Thymus (tissue), 11 donors: ENCODE measurements at regions not wholly inside any gene's neighbourhood (a gene's known extent, or its start where the extent isn't known, plus 50 kb on each side); places are given as distances from the start of the nearest gene placed in this dataset.

Experiments used
- DNase-seq, 9 donors: peaks; one replicate each; pipeline ENCODE4 v3.0.0-alpha.2; 2013; ENCODE audit warnings: low spot score in 9 of 9, low read depth in 6 of 9, missing footprints in 1 of 9
- H3K27ac ChIP-seq, 2 donors: one replicate each; pipeline ENCODE4 v1.5.1; 2013; ENCODE audit warnings: control low read depth in 1 of 2, low read depth in 1 of 2, low read length in 1 of 2, mild to moderate bottlenecking in 1 of 2, moderate library complexity in 1 of 2
- H3K27me3 ChIP-seq, 2 donors: one replicate each; pipeline ENCODE4 v1.5.1; 2013; ENCODE audit warnings: low read length in 1 of 2; ENCODE audit not compliant: control insufficient read depth in 2 of 2, insufficient read depth in 1 of 2
- H3K36me3 ChIP-seq, 2 donors: one replicate each; pipeline ENCODE4 v1.5.1; 2013; ENCODE audit warnings: low read length in 1 of 2, mild to moderate bottlenecking in 1 of 2, moderate library complexity in 1 of 2; ENCODE audit not compliant: control insufficient read depth in 2 of 2, insufficient read depth in 2 of 2
- H3K4me1 ChIP-seq, 2 donors: one replicate each; pipeline ENCODE4 v1.5.1; 2013; ENCODE audit warnings: low read length in 2 of 2; ENCODE audit not compliant: control insufficient read depth in 2 of 2, insufficient read depth in 2 of 2
- H3K4me3 ChIP-seq, 2 donors: one replicate each; pipeline ENCODE4 v1.5.1; 2013; ENCODE audit warnings: low read length in 2 of 2, control low read depth in 1 of 2, mild to moderate bottlenecking in 1 of 2
- H3K9me3 ChIP-seq, 2 donors: one replicate each; pipeline ENCODE4 v1.5.1; 2013; ENCODE audit warnings: low read length in 1 of 2, mild to moderate bottlenecking in 1 of 2; ENCODE audit not compliant: control insufficient read depth in 2 of 2, insufficient read depth in 1 of 2
- WGBS: extraction: QIAGEN DNeasy Blood & Tissue Kit; methylation state at CpG from one replicate; pipeline ENCODE4 v1.1.7; 2013; 5-methylcytosine and 5-hydroxymethylcytosine counted together
- donor health status: healthy.

DNA sequence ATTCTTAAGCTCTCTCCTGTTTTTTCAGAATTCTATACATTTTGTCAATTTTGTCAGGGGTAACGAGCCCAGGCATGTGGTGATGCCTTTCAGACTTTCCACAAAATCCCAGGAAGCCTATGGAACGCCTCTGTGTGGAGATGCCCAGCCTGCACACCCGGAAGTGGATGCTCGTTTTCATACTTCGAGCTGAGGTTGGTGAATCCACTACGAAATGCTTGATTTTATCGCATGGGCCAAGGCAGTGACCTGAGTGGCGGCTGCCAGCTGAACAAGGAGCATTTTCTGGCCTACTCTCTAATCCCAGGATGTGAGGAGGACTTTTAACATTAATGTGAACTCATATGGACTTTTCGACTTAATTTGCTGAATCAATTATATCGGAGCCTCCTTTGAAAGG lies 426.7 kb upstream of the B3GAT1 start:
- Histone ChIP-seq H3K9me3 (peaks cover 0 to 1% of the 10 kb centered on the region in 2 donors), H3K27ac (no peak overlapping the region), H3K4me3 (no peak overlapping the region), H3K4me1 (no peaks in the 10 kb centered on the region), H3K27me3 (no peaks in the 10 kb centered on the region), H3K36me3 (no peaks in the 10 kb centered on the region)
- 89% methylated on average over 10 of the region's 10 CpGs for WGBS
- no peak for DNase-seq

DNA sequence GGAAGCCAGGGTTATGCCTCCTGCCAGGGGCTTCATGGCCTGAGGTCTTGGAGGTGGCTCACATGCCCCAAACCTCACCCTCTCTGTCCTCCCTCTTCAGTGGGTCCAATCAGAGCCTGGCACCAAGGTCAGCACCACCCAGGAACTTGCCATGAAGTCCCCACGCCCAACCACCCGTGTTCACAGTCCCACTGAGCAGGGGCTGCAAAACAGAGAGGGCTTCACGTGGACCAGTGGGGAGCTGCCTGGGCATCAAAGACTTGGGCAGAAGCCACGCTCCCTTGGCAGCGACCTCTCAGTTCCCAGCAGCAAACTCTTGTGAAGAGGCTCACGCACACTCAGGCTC lies 425.8 kb upstream of the B3GAT1 start:
- Histone ChIP-seq H3K9me3 (peaks cover 0 to 1% of the 10 kb centered on the region in 2 donors), H3K4me1 (no peaks in the 10 kb centered on the region), H3K4me3 (no peak overlapping the region), H3K27me3 (no peaks in the 10 kb centered on the region), H3K36me3 (no peaks in the 10 kb centered on the region), H3K27ac (no peak overlapping the region)
- no peak for DNase-seq
- 90% methylated on average over 6 of the region's 6 CpGs for WGBS

DNA sequence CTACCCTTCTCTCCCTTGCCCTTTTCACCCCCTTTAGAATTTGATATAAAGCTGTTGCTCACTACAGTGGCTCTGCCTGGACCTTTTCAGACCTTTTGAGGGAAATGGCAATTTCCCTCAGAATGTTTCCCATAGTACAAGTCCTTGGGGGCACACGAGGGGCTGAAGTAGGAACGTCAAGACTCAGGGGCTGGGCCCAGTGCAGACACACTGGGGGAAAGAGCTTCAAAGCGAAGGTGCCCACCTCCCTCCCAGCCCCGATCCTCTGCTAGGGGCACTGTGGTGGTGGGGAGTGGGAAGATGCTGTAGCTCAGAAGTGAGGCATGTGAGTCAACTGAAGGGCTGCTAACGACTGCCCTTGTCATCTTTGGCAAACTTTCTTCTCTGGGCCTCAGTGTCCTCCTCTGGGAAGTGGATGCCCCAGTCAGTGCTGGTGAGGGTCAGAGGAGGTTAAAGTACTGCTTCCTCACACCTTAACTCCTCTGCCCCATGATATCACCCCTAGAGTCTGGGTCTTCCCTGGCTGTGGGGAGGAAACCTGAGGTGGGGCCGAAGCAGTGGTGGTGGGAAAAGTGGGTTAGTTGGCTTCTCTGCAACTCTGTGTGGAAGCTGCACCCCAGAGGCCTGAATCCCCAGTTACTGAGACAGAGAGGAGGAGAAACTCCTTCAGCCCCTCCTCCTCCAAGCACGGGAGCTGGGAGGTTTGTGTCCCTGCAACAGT lies 425.3 kb upstream of the B3GAT1 start:
- H3K4me1 ChIP-seq = no peaks in the 10 kb centered on the region
- H3K4me3 ChIP-seq = no peak overlapping the region
- no peak overlapping the region for H3K27ac ChIP-seq
- H3K27me3 ChIP-seq = no peaks in the 10 kb centered on the region
- 91% methylated on average over 7 of the region's 7 CpGs for WGBS
- peaks cover 0 to 1% of the 10 kb centered on the region in 2 donors for H3K9me3 ChIP-seq
- H3K36me3 ChIP-seq = no peaks in the 10 kb centered on the region
- no peak for DNase-seq

DNA sequence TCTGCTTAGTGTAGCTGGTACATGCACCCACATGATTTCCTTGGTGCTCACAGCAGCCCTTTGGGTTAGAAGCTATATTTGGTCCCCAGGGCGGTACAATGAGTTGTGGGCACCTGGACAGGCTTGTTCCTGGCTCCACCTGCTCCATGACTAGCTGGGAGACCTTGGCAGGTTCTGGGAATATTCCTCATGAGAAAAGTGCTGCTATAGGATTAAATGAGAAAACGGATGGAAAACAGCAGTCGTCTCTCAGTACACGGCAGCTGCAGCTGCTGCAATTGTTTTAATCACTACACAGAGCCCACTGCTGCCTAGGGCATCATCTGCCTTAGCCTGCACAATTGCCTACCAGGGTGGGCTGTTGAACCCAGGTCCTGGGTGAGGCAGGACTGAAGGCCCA lies 424.5 kb upstream of the B3GAT1 start:
- Histone ChIP-seq H3K27me3 (no peaks in the 10 kb centered on the region), H3K27ac (no peak overlapping the region), H3K4me1 (no peaks in the 10 kb centered on the region), H3K36me3 (no peaks in the 10 kb centered on the region), H3K4me3 (no peak overlapping the region), H3K9me3 (peaks cover 0 to 1% of the 10 kb centered on the region in 2 donors)
- no peak for DNase-seq
- WGBS = 80% methylated on average over 4 of the region's 4 CpGs

DNA sequence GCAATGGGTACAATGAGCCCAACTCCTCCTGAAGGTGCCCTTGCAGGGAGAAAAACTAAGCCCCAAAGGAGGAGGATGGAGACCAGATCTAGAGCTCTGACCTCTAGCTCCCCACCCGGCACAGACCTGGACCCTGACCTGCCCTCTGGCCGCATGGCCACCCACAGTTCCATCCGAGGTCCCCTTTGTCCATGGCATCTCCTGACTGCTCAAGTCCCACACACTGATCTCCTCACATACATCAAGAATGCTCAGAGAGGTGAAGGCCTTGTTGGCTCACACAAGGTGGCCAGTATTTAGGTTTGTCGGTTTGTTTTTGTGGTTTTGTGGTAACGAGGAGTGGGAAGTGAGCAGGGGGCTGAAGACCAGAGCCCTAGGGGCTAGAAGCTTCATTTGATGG lies 423.5 kb upstream of the B3GAT1 start:
- Histone ChIP-seq H3K27me3 (no peaks in the 10 kb centered on the region), H3K4me3 (no peak overlapping the region), H3K9me3 (no peaks in the 10 kb centered on the region), H3K27ac (no peak overlapping the region), H3K36me3 (no peaks in the 10 kb centered on the region), H3K4me1 (no peaks in the 10 kb centered on the region)
- no peak for DNase-seq
- 68% methylated on average over 5 of the region's 5 CpGs for WGBS

DNA sequence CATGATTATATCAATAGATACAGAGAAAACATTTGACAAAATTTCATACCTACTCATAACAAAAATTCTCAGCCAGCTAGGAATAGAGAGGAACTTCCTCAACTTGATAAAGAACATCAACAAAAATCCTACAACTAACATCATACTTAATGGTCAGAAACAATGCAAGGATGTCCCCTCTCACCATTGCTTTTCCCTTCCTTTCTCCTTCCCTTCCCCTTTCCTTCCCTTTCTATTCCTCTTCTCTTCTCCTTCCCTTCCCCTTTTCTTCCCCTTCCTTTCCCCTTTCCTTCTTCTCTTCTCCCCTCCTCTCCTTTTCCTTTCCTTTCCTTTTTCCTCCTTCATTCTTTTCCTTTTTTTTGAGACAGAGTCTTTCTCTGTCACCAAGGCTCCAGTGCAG lies 418.3 kb upstream of the B3GAT1 start:
- no peak overlapping the region for H3K27ac ChIP-seq
- no peak overlapping the region for H3K4me3 ChIP-seq
- no peak for DNase-seq
- no peaks in the 10 kb centered on the region for H3K36me3 ChIP-seq
- no peaks in the 10 kb centered on the region for H3K27me3 ChIP-seq
- no peaks in the 10 kb centered on the region for H3K9me3 ChIP-seq
- H3K4me1 ChIP-seq = no peaks in the 10 kb centered on the region

DNA sequence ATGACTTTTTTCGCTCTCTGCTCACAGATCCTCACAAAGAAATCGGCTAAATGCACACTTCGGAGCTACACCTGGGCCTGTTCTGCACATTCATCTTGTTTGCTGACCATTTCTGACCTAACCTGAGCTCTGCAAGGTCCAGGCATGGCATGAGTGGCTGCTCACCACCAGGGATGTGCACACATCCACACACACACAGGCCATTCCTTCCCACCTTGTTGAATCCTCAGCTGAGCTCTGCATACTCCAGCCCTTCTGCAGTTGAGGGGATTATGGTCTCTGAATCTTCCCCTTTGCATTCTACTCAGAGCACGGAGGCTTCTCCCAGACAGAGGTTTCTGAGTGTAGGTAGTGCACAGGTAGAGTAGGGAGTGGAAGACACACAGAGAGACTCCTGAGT lies 411.9 kb upstream of the B3GAT1 start:
- 92% methylated on average over 4 of the region's 4 CpGs for WGBS
- Histone ChIP-seq H3K9me3 (no peaks in the 10 kb centered on the region), H3K4me1 (no peaks in the 10 kb centered on the region), H3K27ac (no peak overlapping the region), H3K4me3 (no peak overlapping the region), H3K36me3 (no peaks in the 10 kb centered on the region), H3K27me3 (no peaks in the 10 kb centered on the region)
- DNase-seq = no peak

DNA sequence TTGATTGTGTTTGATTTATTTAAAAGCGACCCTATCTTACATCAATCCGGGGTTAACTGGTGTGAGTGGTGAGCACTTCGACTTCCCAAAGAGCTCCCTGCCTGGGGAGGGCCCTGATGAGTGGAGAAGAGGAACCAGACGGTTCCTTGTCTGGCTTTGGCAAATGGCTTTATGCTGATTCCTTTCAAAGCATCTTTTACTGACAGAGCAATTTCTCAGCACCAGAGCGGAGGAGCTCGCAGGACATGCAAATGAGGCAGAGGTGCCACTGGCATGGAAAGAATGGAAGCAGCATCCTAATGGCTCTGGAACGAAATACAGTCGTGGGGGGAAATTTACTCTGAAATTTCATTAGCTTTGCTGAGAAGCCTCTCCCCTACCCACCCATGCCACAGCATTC lies 410.9 kb upstream of the B3GAT1 start:
- Histone ChIP-seq H3K4me3 (no peak overlapping the region), H3K9me3 (no peaks in the 10 kb centered on the region), H3K4me1 (no peaks in the 10 kb centered on the region), H3K36me3 (no peaks in the 10 kb centered on the region), H3K27me3 (no peaks in the 10 kb centered on the region), H3K27ac (no peak overlapping the region)
- no peak for DNase-seq
- 60% methylated on average over 8 of the region's 8 CpGs for WGBS

DNA sequence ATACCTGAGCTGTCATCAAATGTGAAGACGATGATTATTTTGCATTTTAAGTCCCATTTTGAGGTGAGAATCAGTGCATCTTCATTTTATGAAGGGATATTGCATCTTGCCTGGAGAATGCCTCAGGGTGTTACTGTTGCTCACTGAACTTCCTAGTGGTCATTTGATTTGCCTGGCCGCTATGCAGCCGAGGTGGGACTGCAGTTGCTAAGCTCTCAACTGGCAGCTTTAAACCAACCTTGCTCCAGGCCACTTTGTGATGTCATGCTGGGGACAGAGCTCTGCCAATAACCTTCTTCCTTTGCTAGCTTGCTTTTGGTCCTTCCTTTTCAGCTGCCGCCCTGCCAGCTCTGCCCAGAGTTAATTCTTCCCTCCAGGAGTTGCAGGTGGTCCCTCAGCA lies 409.4 kb upstream of the B3GAT1 start:
- Histone ChIP-seq H3K4me1 (no peaks in the 10 kb centered on the region), H3K27me3 (no peaks in the 10 kb centered on the region), H3K27ac (no peak overlapping the region), H3K4me3 (no peak overlapping the region), H3K9me3 (no peaks in the 10 kb centered on the region), H3K36me3 (no peaks in the 10 kb centered on the region)
- DNase-seq = no peak
- 71% methylated on average over 4 of the region's 4 CpGs for WGBS

DNA sequence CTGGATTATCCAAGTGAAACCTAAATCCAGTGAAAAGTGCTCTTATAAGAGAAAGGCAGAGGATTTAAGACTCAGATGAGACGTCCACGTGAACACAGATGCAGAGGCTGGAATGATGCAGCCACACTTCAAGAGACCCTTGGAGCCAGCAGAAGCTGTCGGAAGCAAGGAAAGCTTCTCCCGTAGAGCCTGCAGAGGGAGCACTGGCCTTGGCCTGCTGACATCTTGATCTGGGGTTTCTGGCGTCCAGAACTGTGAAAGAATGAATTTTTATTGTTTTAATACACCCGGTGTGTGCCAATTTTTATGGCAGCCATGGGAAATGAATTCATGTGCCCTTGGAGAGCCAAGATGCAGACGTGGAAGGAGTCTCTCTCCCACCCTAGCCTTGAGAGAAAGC lies 407.0 kb upstream of the B3GAT1 start:
- Histone ChIP-seq H3K4me1 (no peaks in the 10 kb centered on the region), H3K27me3 (no peaks in the 10 kb centered on the region), H3K36me3 (no peaks in the 10 kb centered on the region), H3K4me3 (no peak overlapping the region), H3K9me3 (no peaks in the 10 kb centered on the region), H3K27ac (no peak overlapping the region)
- WGBS = 34% methylated on average over 7 of the region's 7 CpGs
- DNase-seq = no peak
